ENCODE measurements at regions not wholly inside any gene's neighbourhood (a gene's known extent, or its start where the extent isn't known, plus 50 kb on each side); places are given as distances from the start of the nearest gene placed in this dataset.

DNA sequence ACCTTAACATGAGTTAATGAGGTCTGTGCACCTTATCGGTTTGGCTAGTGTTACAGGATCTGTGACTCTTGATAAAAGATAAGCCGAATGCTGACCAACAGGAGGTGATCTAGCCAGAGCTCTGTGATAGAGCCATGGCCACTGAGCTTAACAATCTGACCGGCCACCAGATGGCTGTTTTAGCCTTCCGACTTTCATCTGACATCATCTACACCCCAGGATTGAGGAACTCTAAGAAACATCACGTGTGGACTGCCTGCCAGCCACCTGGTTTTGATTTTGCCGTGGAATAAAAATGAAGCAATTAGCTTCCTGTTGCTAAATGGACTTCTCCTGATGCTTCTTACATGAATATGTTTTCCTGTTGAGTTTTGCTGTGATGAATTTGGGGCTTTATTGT is 281.3 kb downstream of the CEMIP2 start:
- no peaks in the 10 kb centered on the region for H3K27me3 ChIP-seq
- TF ChIP-seq POLR2A (IDR thresholded peaks at IDR 0.05) (no peak), EP300 (IDR thresholded peaks at IDR 0.05) (no peak), POLR2AphosphoS5 (IDR thresholded peaks at IDR 0.05) (no peak)
- TF ChIP-seq, protein P1, sequence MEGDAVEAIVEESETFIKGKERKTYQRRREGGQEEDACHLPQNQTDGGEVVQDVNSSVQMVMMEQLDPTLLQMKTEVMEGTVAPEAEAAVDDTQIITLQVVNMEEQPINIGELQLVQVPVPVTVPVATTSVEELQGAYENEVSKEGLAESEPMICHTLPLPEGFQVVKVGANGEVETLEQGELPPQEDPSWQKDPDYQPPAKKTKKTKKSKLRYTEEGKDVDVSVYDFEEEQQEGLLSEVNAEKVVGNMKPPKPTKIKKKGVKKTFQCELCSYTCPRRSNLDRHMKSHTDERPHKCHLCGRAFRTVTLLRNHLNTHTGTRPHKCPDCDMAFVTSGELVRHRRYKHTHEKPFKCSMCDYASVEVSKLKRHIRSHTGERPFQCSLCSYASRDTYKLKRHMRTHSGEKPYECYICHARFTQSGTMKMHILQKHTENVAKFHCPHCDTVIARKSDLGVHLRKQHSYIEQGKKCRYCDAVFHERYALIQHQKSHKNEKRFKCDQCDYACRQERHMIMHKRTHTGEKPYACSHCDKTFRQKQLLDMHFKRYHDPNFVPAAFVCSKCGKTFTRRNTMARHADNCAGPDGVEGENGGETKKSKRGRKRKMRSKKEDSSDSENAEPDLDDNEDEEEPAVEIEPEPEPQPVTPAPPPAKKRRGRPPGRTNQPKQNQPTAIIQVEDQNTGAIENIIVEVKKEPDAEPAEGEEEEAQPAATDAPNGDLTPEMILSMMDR (IDR thresholded peaks at IDR 0.05) = no peak
- H3K9me3 ChIP-seq = no peaks in the 10 kb centered on the region
- WGBS, 2 donors = 65 to 87% methylated on average over 6 of the region's 6 CpGs
- intact Hi-C loops (cut with DNase I) = no loop called here
- no peak for DNase-seq
- H3K4me3 ChIP-seq = no peak overlapping the region
- no peak overlapping the region for H3K27ac ChIP-seq
- no peaks in the 10 kb centered on the region for H3K36me3 ChIP-seq
- no peaks in the 10 kb centered on the region for H3K4me1 ChIP-seq

- intact Hi-C loops (cut with DNase I) = no loop called here
- TF ChIP-seq POLR2AphosphoS5 (IDR thresholded peaks at IDR 0.05) = no peak
- no peak for TF ChIP-seq EP300 (IDR thresholded peaks at IDR 0.05)
- TF ChIP-seq, protein P1 (IDR thresholded peaks at IDR 0.05) = no peak
- no peak for TF ChIP-seq POLR2A (IDR thresholded peaks at IDR 0.05)
- H3K4me3 ChIP-seq = no peak overlapping the region
- 21 to 62% methylated on average over 2 of the region's 2 CpGs for WGBS, 2 donors
- no peaks in the 10 kb centered on the region for H3K9me3 ChIP-seq
- no peak overlapping the region for H3K27ac ChIP-seq
- H3K36me3 ChIP-seq = no peaks in the 10 kb centered on the region
- no peaks in the 10 kb centered on the region for H3K27me3 ChIP-seq
- no peak for DNase-seq
- no peaks in the 10 kb centered on the region for H3K4me1 ChIP-seq
Observed at GRCh38 chr9:71485326-71485725, 283.0 kb downstream of the CEMIP2 start.

- H3K9me3 ChIP-seq = no peaks in the 10 kb centered on the region
- H3K4me3 ChIP-seq = no peak overlapping the region
- H3K4me1 ChIP-seq = no peaks in the 10 kb centered on the region
- TF ChIP-seq, protein P1 (IDR thresholded peaks at IDR 0.05) = no peak
- TF ChIP-seq POLR2A (IDR thresholded peaks at IDR 0.05) (no peak), POLR2AphosphoS5 (IDR thresholded peaks at IDR 0.05) (no peak), EP300 (IDR thresholded peaks at IDR 0.05) (no peak)
- intact Hi-C loops (cut with DNase I) = no loop called here
- 73 to 86% methylated on average over 4 of the region's 4 CpGs for WGBS, 2 donors
- H3K36me3 ChIP-seq = no peaks in the 10 kb centered on the region
- H3K27ac ChIP-seq = no peak overlapping the region
- DNase-seq = no peak
- H3K27me3 ChIP-seq = no peaks in the 10 kb centered on the region
Observed at GRCh38 chr9:71483436-71483835, 284.9 kb downstream of the CEMIP2 start.

- Histone ChIP-seq H3K9me3 (no peaks in the 10 kb centered on the region), H3K4me3 (no peak overlapping the region), H3K36me3 (no peaks in the 10 kb centered on the region), H3K4me1 (no peaks in the 10 kb centered on the region), H3K27ac (no peak overlapping the region), H3K27me3 (no peaks in the 10 kb centered on the region)
- WGBS, 2 donors = 77 to 86% methylated on average over 4 of the region's 4 CpGs
- TF ChIP-seq POLR2A (IDR thresholded peaks at IDR 0.05) = no peak
- no peak for TF ChIP-seq EP300 (IDR thresholded peaks at IDR 0.05)
- no peak for TF ChIP-seq POLR2AphosphoS5 (IDR thresholded peaks at IDR 0.05)
- TF ChIP-seq, protein P1 (IDR thresholded peaks at IDR 0.05) = no peak
- no peak for DNase-seq
- intact Hi-C loops (cut with DNase I) = no loop called here
Observed at GRCh38 chr9:71479621-71480020, 288.7 kb downstream of the CEMIP2 start.

GRCh38 chr9:71472400-71472799 is 295.9 kb downstream of the CEMIP2 start:
- H3K27ac ChIP-seq = no peak overlapping the region
- no peaks in the 10 kb centered on the region for H3K4me1 ChIP-seq
- no peak for DNase-seq
- H3K4me3 ChIP-seq = no peak overlapping the region
- intact Hi-C loops (cut with DNase I) = no loop called here
- no peaks in the 10 kb centered on the region for H3K36me3 ChIP-seq
- TF ChIP-seq POLR2AphosphoS5 (IDR thresholded peaks at IDR 0.05) = no peak
- TF ChIP-seq, protein P1 (IDR thresholded peaks at IDR 0.05) = no peak
- TF ChIP-seq POLR2A (IDR thresholded peaks at IDR 0.05) = no peak
- no peak for TF ChIP-seq EP300 (IDR thresholded peaks at IDR 0.05)
- 60 to 72% methylated on average over 3 of the region's 3 CpGs for WGBS, 2 donors
- H3K9me3 ChIP-seq = no peaks in the 10 kb centered on the region
- H3K27me3 ChIP-seq = no peaks in the 10 kb centered on the region

Data from sigmoid colon (tissue), 6 donors.